ENCODE measurements at regions not wholly inside any gene's neighbourhood (a gene's known extent, or its start where the extent isn't known, plus 50 kb on each side); places are given as distances from the start of the nearest gene placed in this dataset.

- Histone ChIP-seq H3K36me3 (ENCODE audit: control insufficient read depth in 4 of 4, insufficient read depth in 4 of 4, low read length in 4 of 4) (peaks cover 0 to 23% (median 6%) of the 10 kb centered on the region in 4 donors), H3K9me3 (ENCODE audit: control insufficient read depth in 4 of 4, insufficient read depth in 3 of 4, low read length in 3 of 4) (no peaks in the 10 kb centered on the region), H3K27me3 (ENCODE audit: control insufficient read depth in 3 of 3, insufficient read depth in 3 of 3, low read length in 2 of 3) (no peaks in the 10 kb centered on the region), H3K4me1 (ENCODE audit: control insufficient read depth in 5 of 5, insufficient read depth in 5 of 5, low read length in 5 of 5) (peaks cover 0 to 43% (median 23%) of the 10 kb centered on the region in 5 donors), H3K27ac (ENCODE audit: low read depth in 1 of 2, low read length in 1 of 2) (no peak overlapping the region), H3K4me3 (no peak overlapping the region), H3K9ac (ENCODE audit: insufficient read depth in 1 of 2, low read length in 2 of 2) (no peak overlapping the region)
- DNase-seq, result no peak
- ATAC-seq (ENCODE audit: insufficient read depth, low FRiP score), result no peak
- WGBS, 2 donors, result 62 to 79% methylated on average over 8 of the region's 8 CpGs
- no peak for TF ChIP-seq CTCF (IDR thresholded peaks at IDR 0.05; ENCODE audit: control extremely low read depth, extremely low read depth)
These were observed 174.7 kb downstream of the KATNIP start for GRCh38 chr16:27724482-27725235.

- ATAC-seq (ENCODE audit: insufficient read depth, low FRiP score) (no peak), DNase-seq (no peak)
- Histone ChIP-seq H3K27ac (ENCODE audit: low read depth in 1 of 2, low read length in 1 of 2) (no peak overlapping the region), H3K27me3 (ENCODE audit: control insufficient read depth in 3 of 3, insufficient read depth in 3 of 3, low read length in 2 of 3) (no peaks in the 10 kb centered on the region), H3K4me1 (ENCODE audit: control insufficient read depth in 5 of 5, insufficient read depth in 5 of 5, low read length in 5 of 5) (peaks cover 0 to 46% (median 26%) of the 10 kb centered on the region in 5 donors), H3K4me3 (no peak overlapping the region), H3K9me3 (ENCODE audit: control insufficient read depth in 4 of 4, insufficient read depth in 3 of 4, low read length in 3 of 4) (no peaks in the 10 kb centered on the region), H3K36me3 (ENCODE audit: control insufficient read depth in 4 of 4, insufficient read depth in 4 of 4, low read length in 4 of 4) (peaks cover 0 to 23% (median 6%) of the 10 kb centered on the region in 4 donors), H3K9ac (ENCODE audit: insufficient read depth in 1 of 2, low read length in 2 of 2) (peak overlapping the region in 1 of 2 donors; percentile 20)
- 95 to 96% methylated on average over 15 of the region's 15 CpGs for WGBS, 2 donors
- TF ChIP-seq CTCF (IDR thresholded peaks at IDR 0.05; ENCODE audit: control extremely low read depth, extremely low read depth), result no peak
These were observed 175.5 kb downstream of the KATNIP start for GRCh38 chr16:27725236-27726000.

- WGBS, 2 donors, result 95 to 98% methylated on average over 11 of the region's 11 CpGs
- H3K27me3 ChIP-seq (ENCODE audit: control insufficient read depth in 3 of 3, insufficient read depth in 3 of 3, low read length in 2 of 3), result no peaks in the 10 kb centered on the region
These were observed 176.8 kb downstream of the KATNIP start for GRCh38 chr16:27726621-27727261.

More at GRCh38 chr16:27726621-27727261, 176.8 kb downstream of the KATNIP start:
- Histone ChIP-seq H3K27ac (ENCODE audit: low read depth in 1 of 2, low read length in 1 of 2) (no peak overlapping the region), H3K4me3 (no peak overlapping the region), H3K4me1 (ENCODE audit: control insufficient read depth in 5 of 5, insufficient read depth in 5 of 5, low read length in 5 of 5) (peaks cover 0 to 45% (median 25%) of the 10 kb centered on the region in 5 donors), H3K9ac (ENCODE audit: insufficient read depth in 1 of 2, low read length in 2 of 2) (no peak overlapping the region), H3K9me3 (ENCODE audit: control insufficient read depth in 4 of 4, insufficient read depth in 3 of 4, low read length in 3 of 4) (no peaks in the 10 kb centered on the region), H3K36me3 (ENCODE audit: control insufficient read depth in 4 of 4, insufficient read depth in 4 of 4, low read length in 4 of 4) (peaks cover 0 to 19% (median 6%) of the 10 kb centered on the region in 4 donors)
- ATAC-seq (ENCODE audit: insufficient read depth, low FRiP score), result no peak
- no peak for DNase-seq
- TF ChIP-seq CTCF (IDR thresholded peaks at IDR 0.05; ENCODE audit: control extremely low read depth, extremely low read depth), result no peak
